ENCODE measurements at regions not wholly inside any gene's neighbourhood (a gene's known extent, or its start where the extent isn't known, plus 50 kb on each side); places are given as distances from the start of the nearest gene placed in this dataset.
"Not testable (repeated sequence)": the region's sequence is repeated elsewhere in the genome, so short reads cannot be mapped to it uniquely, and the experiment has no call there.

DNA sequence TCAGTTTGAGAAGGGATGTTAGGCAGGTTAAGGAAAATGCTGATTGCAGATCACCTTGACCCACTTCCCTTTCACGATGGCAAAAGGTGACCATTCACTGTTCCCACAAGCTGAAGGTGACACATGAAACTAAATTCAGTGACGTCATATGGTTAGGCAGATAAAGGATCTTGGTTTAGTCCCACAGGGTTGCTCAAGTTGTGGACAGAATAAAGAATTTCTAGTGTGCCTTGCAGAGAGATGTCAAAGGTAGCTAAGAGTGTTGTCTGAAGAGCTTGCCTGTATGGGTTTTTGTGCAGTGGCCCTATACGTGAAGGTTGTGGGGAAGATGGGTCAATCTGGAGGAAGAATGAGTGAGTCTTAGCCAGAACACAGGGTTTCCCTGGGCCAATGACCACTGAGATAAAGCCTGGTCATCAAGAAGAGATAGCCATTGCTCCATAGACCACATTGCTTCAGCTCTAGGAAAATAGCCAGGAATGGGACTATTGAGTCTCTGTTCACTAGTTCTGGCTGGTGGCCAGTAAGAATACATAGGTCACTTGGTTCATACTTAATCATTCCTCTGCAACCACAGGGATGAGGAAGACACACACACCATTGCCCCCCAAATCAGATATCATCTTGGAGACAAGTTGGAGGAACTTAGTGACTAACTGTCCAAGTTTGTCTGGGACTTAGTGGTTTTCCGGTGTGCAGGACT is 148.5 kb upstream of the ATXN1 start:
- Mint-ChIP-seq H3K9me3 (peaks cover 7 to 20% of the 10 kb centered on the region in 2 donors), H3K4me1 (no peaks in the 10 kb centered on the region), H3K27me3 (peaks cover 13 to 22% of the 10 kb centered on the region in 2 donors), H3K4me3 (no peak overlapping the region), H3K27ac (no peak overlapping the region), H3K36me3 (no peaks in the 10 kb centered on the region)
- ATAC-seq (replicated peaks) = no peak
- DNase-seq = no peak

DNA sequence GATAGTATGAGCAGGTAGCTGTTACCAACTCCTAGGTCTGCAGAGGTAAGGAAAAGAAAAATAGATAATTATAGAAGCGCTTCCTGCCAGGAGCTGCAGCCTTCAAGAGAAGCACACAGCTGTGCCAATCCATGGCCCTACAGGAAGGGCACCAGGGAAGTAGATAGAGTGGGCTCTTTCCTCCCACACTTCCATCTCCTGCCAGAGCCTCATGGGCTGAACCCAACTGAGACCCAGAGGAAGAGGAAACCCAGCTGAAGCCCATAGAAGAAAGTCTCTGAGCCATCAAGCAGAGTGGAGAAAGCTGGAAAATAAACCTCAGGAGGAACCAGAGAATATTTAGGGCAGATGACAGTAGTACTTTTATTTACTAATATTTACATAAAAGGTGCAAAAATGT is 146.7 kb upstream of the ATXN1 start:
- Mint-ChIP-seq H3K9me3 (peaks cover 5 to 15% of the 10 kb centered on the region in 2 donors), H3K36me3 (no peaks in the 10 kb centered on the region), H3K4me3 (no peak overlapping the region), H3K27ac (no peak overlapping the region), H3K4me1 (no peaks in the 10 kb centered on the region), H3K27me3 (peaks cover 26 to 37% of the 10 kb centered on the region in 2 donors)
- ATAC-seq (replicated peaks) (no peak), DNase-seq (no peak)

DNA sequence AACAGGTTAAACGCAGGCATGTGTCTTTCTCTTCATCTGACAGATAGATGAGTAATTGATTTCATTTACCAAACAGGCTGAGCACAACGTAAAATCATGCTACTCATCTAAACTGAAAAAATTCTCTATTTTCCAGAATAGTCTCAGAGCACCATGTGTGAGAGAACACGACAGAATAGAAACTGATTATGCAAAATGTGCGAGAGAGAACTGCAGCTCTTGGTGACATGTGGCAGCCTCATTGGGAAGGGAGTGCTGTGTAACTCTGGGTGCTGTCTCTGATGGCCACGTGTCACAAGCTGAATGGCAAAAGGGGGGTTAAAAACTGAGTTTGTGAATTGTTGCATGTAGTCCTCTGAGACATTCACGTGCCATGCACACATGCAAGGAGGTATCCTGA is 143.7 kb upstream of the ATXN1 start:
- no peaks in the 10 kb centered on the region for H3K36me3 Mint-ChIP-seq
- ATAC-seq (replicated peaks) (no peak), DNase-seq (no peak)
- H3K9me3 Mint-ChIP-seq = no peaks in the 10 kb centered on the region
- no peaks in the 10 kb centered on the region for H3K4me1 Mint-ChIP-seq
- peaks cover 27 to 40% of the 10 kb centered on the region in 2 donors for H3K27me3 Mint-ChIP-seq
- H3K4me3 Mint-ChIP-seq = no peak overlapping the region
- H3K27ac Mint-ChIP-seq = no peak overlapping the region

DNA sequence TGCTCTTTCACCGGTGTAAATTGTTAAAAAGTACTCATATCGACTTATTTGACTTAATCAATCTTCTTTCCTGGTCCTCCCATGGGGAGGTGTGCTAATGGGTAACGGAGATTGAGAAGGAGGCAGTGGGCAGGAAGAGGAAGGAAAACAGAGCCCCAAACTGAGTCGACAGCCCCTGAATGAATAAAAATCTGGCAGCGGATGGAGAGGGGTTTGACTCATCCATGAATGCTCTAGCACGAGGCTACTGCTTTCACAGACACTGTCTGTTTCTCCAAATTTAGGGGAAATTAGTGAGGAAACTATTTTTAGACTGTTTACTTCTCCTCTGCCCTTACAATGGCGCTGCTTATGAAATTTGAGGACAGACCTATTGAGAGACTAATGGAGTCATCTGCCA is 142.2 kb upstream of the ATXN1 start:
- no peak for ATAC-seq (replicated peaks)
- H3K27ac Mint-ChIP-seq = no peak overlapping the region
- peaks cover 27 to 40% of the 10 kb centered on the region in 2 donors for H3K27me3 Mint-ChIP-seq
- no peak for DNase-seq
- no peaks in the 10 kb centered on the region for H3K4me1 Mint-ChIP-seq
- no peak overlapping the region for H3K4me3 Mint-ChIP-seq
- no peaks in the 10 kb centered on the region for H3K36me3 Mint-ChIP-seq
- H3K9me3 Mint-ChIP-seq = no peaks in the 10 kb centered on the region

DNA sequence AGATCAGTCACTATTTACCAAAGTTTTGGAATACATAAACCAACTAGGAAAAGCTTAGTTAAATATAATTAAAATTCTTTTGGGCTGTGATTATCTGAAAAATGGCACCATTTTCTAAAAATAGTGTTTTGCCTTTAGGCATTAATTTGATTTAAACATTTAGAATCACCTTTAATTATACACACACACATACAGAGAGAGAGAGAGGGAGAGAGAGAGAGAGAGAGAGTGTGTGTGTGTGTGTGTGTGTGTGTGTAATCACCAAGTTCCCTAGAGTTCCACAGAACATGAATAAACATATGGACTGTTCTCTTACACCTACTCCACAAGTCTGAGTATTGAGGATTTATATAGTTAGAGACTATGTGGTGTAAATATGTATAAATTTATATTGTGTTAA is 141.2 kb upstream of the ATXN1 start:
- H3K4me3 Mint-ChIP-seq = no peak overlapping the region
- peaks cover 23 to 34% of the 10 kb centered on the region in 2 donors for H3K27me3 Mint-ChIP-seq
- ATAC-seq (replicated peaks) = no peak

DNA sequence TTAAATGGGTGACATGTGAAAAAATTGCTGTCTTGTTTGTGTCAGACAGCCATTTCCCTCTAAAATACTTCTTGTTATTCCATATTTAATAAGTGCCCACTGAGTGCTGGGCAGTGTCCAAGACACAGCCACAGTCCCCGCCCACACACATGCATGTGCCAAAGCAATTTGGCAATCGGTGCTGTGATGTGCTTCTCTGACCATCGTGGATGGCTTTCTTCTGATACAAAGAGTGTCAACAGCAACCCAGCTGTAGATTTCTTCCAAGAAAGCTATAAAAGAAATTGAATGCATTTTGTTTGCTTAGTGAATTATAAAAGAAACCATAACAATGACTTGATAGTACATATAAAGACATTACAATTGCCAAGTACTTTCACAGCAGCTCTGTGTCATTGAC is 140.5 kb upstream of the ATXN1 start:
- H3K4me3 Mint-ChIP-seq = no peak overlapping the region
- H3K4me1 Mint-ChIP-seq = no peaks in the 10 kb centered on the region
- ATAC-seq (replicated peaks) (no peak), DNase-seq (no peak)
- H3K36me3 Mint-ChIP-seq = no peaks in the 10 kb centered on the region
- peaks cover 22 to 32% of the 10 kb centered on the region in 2 donors for H3K27me3 Mint-ChIP-seq
- H3K9me3 Mint-ChIP-seq = no peaks in the 10 kb centered on the region
- H3K27ac Mint-ChIP-seq = no peak overlapping the region

More for the DNA sequence above, 141.2 kb upstream of the ATXN1 start:
- Mint-ChIP-seq H3K36me3 (no peaks in the 10 kb centered on the region), H3K27ac (no peak overlapping the region), H3K4me1 (no peaks in the 10 kb centered on the region), H3K9me3 (no peaks in the 10 kb centered on the region)
- no peak for DNase-seq

DNA sequence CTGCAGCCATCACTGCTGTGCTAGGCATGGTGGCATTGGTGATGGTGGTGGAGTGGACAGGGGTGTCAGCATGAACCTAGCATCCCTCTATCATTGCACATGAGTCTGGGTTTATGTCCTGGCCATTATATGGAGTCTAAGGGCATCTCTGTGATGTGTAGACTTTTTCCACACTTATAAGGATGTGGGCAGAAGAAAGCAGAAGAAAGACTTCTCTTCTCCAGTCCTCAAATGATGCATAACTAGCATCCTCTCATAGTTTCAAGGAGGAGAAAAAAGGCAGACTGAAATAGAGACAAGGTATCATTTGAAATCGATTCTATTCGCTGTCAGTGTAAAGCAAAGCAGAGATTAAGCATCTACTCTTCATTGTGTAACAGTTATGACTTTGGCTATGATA is 140.0 kb upstream of the ATXN1 start:
- H3K36me3 Mint-ChIP-seq = no peaks in the 10 kb centered on the region
- H3K9me3 Mint-ChIP-seq = no peaks in the 10 kb centered on the region
- H3K27me3 Mint-ChIP-seq = peaks cover 18 to 27% of the 10 kb centered on the region in 2 donors
- H3K4me3 Mint-ChIP-seq = no peak overlapping the region
- H3K27ac Mint-ChIP-seq = no peak overlapping the region
- DNase-seq (no peak), ATAC-seq (replicated peaks) (no peak)
- no peaks in the 10 kb centered on the region for H3K4me1 Mint-ChIP-seq

DNA sequence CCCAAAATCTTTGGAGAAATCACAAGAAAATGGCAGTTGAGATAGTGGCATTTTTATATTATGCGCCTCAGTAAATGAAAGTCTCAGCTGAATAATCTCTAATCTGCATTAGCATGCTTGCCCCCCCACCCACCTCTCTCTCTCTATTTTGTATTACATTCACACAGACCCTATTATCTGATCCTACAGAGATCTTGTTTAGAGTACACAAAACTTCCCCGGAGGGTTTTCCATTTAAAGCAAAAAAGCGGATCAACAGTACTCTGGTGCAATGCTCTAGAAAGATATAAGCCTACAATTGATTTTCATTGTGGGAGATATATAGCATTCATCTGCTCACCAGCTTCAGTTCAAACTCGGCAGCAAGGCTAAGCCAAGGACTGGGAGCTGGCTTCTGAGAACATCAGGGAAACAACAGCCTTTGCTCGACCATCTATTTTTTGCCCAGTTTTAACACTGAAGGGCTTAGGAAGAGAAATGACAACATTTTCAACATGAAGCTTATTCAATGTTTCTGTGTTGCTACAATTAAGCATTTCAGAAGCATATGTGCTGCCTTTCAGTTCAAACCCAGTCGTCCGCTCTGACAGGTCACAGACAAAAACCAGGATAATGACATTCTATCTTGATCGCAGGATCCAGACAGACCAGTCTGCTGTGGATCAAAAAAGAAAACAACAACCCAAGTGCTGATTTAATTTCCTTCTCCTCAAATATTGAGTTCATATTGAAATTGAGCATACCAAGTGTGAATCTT is 137.6 kb upstream of the ATXN1 start:
- Mint-ChIP-seq H3K9me3 (peaks cover 0 to 4% of the 10 kb centered on the region in 2 donors), H3K27me3 (peaks cover 7 to 9% of the 10 kb centered on the region in 2 donors), H3K27ac (no peak overlapping the region), H3K4me1 (no peaks in the 10 kb centered on the region), H3K36me3 (no peaks in the 10 kb centered on the region), H3K4me3 (no peak overlapping the region)
- no peak for DNase-seq
- no peak for ATAC-seq (replicated peaks)

DNA sequence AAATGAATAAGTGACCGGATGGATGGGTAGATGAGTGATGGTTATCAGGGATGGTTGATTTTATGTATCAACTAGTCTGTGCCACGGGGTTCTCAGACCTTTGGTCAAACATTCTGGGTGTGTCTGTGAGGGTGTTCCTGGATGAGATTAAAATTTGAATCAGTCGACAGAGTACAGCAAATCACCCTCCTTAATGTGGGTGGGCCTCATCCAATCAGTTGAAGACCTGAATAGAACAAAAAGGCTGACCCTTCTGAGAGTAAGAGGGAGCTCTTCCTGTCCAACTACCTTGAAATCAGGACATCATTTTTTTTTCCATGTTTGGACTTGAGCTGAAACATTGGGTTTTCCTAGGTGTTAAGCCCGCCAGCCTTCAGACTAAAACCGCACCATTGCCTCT is 136.4 kb upstream of the ATXN1 start:
- DNase-seq (no peak), ATAC-seq (replicated peaks) (no peak)
- H3K27me3 Mint-ChIP-seq = no peaks in the 10 kb centered on the region
- H3K4me1 Mint-ChIP-seq = no peaks in the 10 kb centered on the region
- peaks cover 0 to 5% of the 10 kb centered on the region in 2 donors for H3K9me3 Mint-ChIP-seq
- H3K27ac Mint-ChIP-seq = no peak overlapping the region
- H3K4me3 Mint-ChIP-seq = no peak overlapping the region
- no peaks in the 10 kb centered on the region for H3K36me3 Mint-ChIP-seq

DNA sequence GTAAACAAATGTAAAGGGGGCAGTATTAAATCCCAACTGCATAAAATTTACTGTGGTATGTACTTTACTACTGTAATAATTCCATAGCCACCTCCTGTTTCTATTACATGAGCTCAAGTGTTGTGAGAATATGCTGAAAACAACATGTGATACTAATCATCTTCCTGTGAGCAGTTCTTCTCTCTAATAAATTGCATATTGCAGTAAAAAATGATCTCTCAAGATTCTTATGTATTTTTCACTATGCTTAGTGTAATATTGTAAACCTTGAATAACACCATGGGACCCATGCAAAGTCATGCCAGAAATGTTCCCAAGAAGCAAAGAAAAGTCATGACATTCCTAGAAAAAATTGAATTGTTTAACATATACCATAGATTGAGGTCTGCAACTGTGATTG is 133.0 kb upstream of the ATXN1 start:
- DNase-seq (no peak), ATAC-seq (replicated peaks) (no peak)
- Mint-ChIP-seq H3K27ac (no peak overlapping the region), H3K9me3 (peaks cover 0 to 5% of the 10 kb centered on the region in 2 donors), H3K4me1 (no peaks in the 10 kb centered on the region), H3K27me3 (peaks cover 0 to 4% of the 10 kb centered on the region in 2 donors), H3K4me3 (no peak overlapping the region), H3K36me3 (no peaks in the 10 kb centered on the region)

DNA sequence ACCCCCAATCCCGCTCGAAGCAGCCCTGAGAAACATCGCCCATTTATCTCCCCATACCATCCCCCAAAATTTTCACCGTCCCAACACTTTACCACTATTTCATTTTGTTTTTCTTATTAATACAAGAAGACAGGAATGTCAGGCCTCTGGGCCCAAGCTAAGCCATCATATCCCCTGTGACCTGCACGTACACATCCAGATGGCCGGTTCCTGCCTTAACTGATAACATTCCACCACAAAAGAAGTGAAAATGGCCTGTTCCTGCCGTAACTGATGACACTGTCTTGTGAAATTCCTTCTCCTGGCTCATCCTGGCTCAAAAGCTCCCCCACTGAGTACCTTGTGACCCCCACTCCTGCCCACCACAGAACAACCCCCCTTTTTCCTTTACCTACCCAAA is 129.8 kb upstream of the ATXN1 start:
- H3K36me3 Mint-ChIP-seq; ATAC-seq (replicated peaks); H3K27ac Mint-ChIP-seq; DNase-seq; H3K4me1 Mint-ChIP-seq; H3K4me3 Mint-ChIP-seq: not testable (repeated sequence)
- Mint-ChIP-seq H3K27me3 (peaks cover 6 to 18% of the 10 kb centered on the region in 2 donors), H3K9me3 (peaks cover 5 to 11% of the 10 kb centered on the region in 2 donors)

DNA sequence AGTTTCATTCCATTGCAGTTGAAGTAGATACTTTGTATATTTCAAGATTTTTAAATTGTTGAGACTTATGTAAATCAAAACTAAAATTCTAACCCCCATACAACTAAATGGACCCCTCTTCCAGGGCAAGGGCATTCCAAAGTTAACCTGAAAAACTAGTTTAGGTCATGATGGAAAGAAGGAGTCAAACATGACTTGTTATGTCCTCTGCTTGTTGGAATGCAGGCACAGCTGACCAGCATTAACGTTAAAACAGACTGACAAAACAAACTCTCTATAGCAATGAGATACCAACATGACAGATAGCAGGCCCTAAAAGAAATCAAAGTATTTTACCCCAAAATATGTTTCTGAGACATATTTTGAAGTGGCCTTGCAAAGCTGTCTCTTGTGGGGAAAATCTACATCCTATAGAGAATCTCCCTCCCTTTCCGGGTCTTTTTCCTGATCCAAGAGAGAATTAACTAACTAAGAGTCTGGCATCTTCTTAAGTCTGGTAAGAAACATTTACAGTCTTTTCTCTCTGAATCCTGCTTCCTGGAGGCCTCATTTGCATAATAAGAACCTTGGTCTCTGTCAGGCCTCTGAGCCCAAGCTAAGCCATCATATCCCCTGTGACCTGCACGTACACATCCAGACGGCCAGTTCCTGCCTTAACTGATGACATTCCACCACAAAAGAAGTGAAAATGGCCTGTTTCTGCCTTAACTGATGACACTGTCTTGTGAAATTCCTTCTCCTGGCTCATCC is 124.3 kb upstream of the ATXN1 start:
- Mint-ChIP-seq H3K4me1 (no peaks in the 10 kb centered on the region), H3K27me3 (peaks cover 28 to 42% of the 10 kb centered on the region in 2 donors), H3K9me3 (peaks cover 0 to 13% of the 10 kb centered on the region in 2 donors), H3K36me3 (peaks cover 0 to 3% of the 10 kb centered on the region in 2 donors), H3K27ac (no peak overlapping the region), H3K4me3 (no peak overlapping the region)
- DNase-seq (no peak), ATAC-seq (replicated peaks) (no peak)

DNA sequence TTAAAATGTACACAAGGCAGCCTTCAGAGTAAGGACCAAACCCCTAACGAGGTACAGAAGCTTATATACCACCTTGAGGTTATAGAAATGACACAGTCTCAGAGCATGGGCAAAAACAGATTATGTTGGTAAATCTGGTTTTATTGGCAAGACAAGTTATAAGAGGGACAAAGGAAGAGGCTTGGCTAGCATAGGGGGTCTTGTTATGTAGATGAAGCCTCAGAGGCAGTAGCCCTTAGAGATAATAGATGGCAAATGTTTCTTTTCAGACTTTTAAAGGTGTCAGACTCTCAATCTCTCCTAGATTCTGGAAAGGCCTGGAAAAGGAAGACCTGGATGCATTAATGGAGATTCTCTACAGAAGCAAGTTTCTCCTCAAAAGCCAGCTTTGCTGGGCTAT is 123.3 kb upstream of the ATXN1 start:
- H3K4me3 Mint-ChIP-seq = no peak overlapping the region
- H3K27ac Mint-ChIP-seq = no peak overlapping the region

DNA sequence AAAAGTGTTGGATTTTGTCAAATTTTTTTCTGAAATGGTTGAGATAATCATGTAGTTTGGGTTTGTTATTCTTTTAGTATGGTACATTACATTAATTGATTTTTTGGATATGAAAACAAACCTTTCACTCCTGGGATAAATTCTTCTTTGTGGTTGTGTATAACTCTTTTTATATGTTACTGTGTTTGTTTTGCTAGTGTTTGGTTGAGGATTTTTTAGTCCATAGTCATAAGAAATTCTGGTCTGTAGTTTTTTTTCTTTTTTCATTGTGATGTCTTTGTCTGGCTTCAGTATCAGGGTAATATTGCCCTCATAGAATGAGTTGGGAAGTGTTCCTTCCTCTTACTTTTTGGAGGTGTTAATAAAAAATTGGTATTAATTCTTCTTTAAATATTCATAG is 122.2 kb upstream of the ATXN1 start:
- Mint-ChIP-seq H3K9me3 (peaks cover under 1 to 13% of the 10 kb centered on the region in 2 donors), H3K27me3 (peaks cover 33 to 47% of the 10 kb centered on the region in 2 donors), H3K36me3 (peaks cover 0 to 3% of the 10 kb centered on the region in 2 donors), H3K27ac (no peak overlapping the region), H3K4me3 (no peak overlapping the region), H3K4me1 (no peaks in the 10 kb centered on the region)
- DNase-seq (no peak), ATAC-seq (replicated peaks) (no peak)

More for the DNA sequence above, 123.3 kb upstream of the ATXN1 start:
- Mint-ChIP-seq H3K4me1 (no peaks in the 10 kb centered on the region), H3K27me3 (peaks cover 33 to 47% of the 10 kb centered on the region in 2 donors), H3K9me3 (peaks cover 0 to 13% of the 10 kb centered on the region in 2 donors), H3K36me3 (peaks cover 0 to 3% of the 10 kb centered on the region in 2 donors)
- ATAC-seq (replicated peaks) (no peak), DNase-seq (no peak)

All from stimulated activated naive B cell treated with anti-CD40 and anti-IgM and Interleukin-4, amounts not matched to agents 10 μg/mL and 1 μg/mL and 100 μg/mL, for 72 hours (primary cell).